GM23338 (cell line): ENCODE measurements at regions not wholly inside any gene's neighbourhood (a gene's known extent, or its start where the extent isn't known, plus 50 kb on each side); places are given as distances from the start of the nearest gene placed in this dataset.
"Not testable (repeated sequence)": the region's sequence is repeated elsewhere in the genome, so short reads cannot be mapped to it uniquely, and the experiment has no call there.

Source experiments
- ATAC-seq: fragments of 200-7000 bp; cut with Tn5 transposase; 3 replicates; pipeline ENCODE4 v1.9.1; 2020
- DNase-seq: peaks from one replicate; pipeline ENCODE4 v3.0.0-alpha.2; 2015; ENCODE audit warnings: low spot score
- H2AFZ ChIP-seq: fragments of 200-600 bp; sonication (generic); 2 replicates; pipeline ENCODE4 v1.8.0; 2016; ENCODE audit warnings: antibody characterized with exemption, mild to moderate bottlenecking, moderate library complexity
- H3F3A ChIP-seq: fragments of 200-600 bp; sonication (generic); replicated peaks from 2 replicates; pipeline ENCODE4 v1.8.0; 2017; ENCODE audit warnings: antibody characterized with exemption, mixed run types, low read depth
- H3K27ac ChIP-seq: fragments of 200-600 bp; sonication (generic); 2 replicates; pipeline ENCODE4 v1.6.1; 2016; ENCODE audit warnings: low read depth
- H3K27me3 ChIP-seq: fragments of 200-600 bp; sonication (generic); 2 replicates; pipeline ENCODE4 v1.8.0; 2016; ENCODE audit warnings: mild to moderate bottlenecking, mixed run types, moderate library complexity; ENCODE audit not compliant: insufficient read depth
- H3K36me3 ChIP-seq: fragments of 200-600 bp; sonication (generic); 2 replicates; pipeline ENCODE4 v1.8.0; 2016; ENCODE audit warnings: mild to moderate bottlenecking; ENCODE audit not compliant: insufficient read depth
- H3K4me1 ChIP-seq: fragments of 200-600 bp; sonication (generic); 2 replicates; pipeline ENCODE4 v1.8.0; 2016; ENCODE audit warnings: mild to moderate bottlenecking, moderate library complexity; ENCODE audit not compliant: insufficient read depth
- H3K4me2 ChIP-seq: fragments of 200-600 bp; sonication (generic); 2 replicates; pipeline ENCODE4 v1.7.1; 2017; ENCODE audit warnings: mixed run types
- H3K4me3 ChIP-seq: fragments of 200-600 bp; sonication (generic); 2 replicates; pipeline ENCODE4 v1.6.1; 2016; ENCODE audit warnings: mixed run types
- H3K79me2 ChIP-seq: fragments of 200-600 bp; sonication (generic); replicated peaks from 2 replicates; pipeline ENCODE4 v1.8.0; 2017; ENCODE audit warnings: mild to moderate bottlenecking; ENCODE audit not compliant: insufficient read depth
- H3K9me2 ChIP-seq: fragments of 200-600 bp; sonication (generic); 2 replicates; pipeline ENCODE4 v1.8.0; 2017; ENCODE audit not compliant: insufficient read depth
- H4K20me1 ChIP-seq: fragments of 200-600 bp; sonication (generic); replicated peaks from 2 replicates; pipeline ENCODE4 v1.8.0; 2017; ENCODE audit warnings: mild to moderate bottlenecking; ENCODE audit not compliant: insufficient read depth
- H3K27ac Mint-ChIP-seq: 2 replicates; pipeline ENCODE4 v1.8.0; 2020; ENCODE audit warnings: inconsistent platforms, mild to moderate bottlenecking, moderate library complexity, mixed read lengths
- H3K27me3 Mint-ChIP-seq: 3 replicates; pipeline ENCODE4 v1.8.0; 2022; ENCODE audit warnings: low read depth, mild to moderate bottlenecking, moderate library complexity, mixed read lengths, inconsistent platforms; ENCODE audit not compliant: insufficient read depth, poor library complexity
- H3K36me3 Mint-ChIP-seq: 3 replicates; pipeline ENCODE4 v1.8.0; 2021; ENCODE audit warnings: low read depth, mild to moderate bottlenecking, inconsistent platforms, moderate library complexity, mixed read lengths
- H3K4me1 Mint-ChIP-seq: 3 replicates; pipeline ENCODE4 v1.8.0; 2020; ENCODE audit warnings: mild to moderate bottlenecking, inconsistent platforms, mixed read lengths
- H3K4me3 Mint-ChIP-seq: 3 replicates; pipeline ENCODE4 v1.8.0; 2021; ENCODE audit warnings: moderate library complexity, mild to moderate bottlenecking, inconsistent platforms, mixed read lengths
- H3K9me3 Mint-ChIP-seq: 3 replicates; pipeline ENCODE4 v1.8.0; 2020; ENCODE audit warnings: moderate library complexity, mild to moderate bottlenecking, inconsistent platforms, mixed read lengths
- CREB1 ChIP-seq: fragments of 250-450 bp; sonication (Bioruptor Pico); IDR thresholded peaks from 2 replicates; pipeline ENCODE4 v1.5.0; 2020; ENCODE audit warnings: low read depth, mild to moderate bottlenecking, moderate library complexity
- EZH2 ChIP-seq: fragments of 200-600 bp; sonication (generic); IDR thresholded peaks from one replicate; pipeline ENCODE4 v1.8.0; 2017; ENCODE audit warnings: antibody characterized with exemption, mild to moderate bottlenecking, low read depth; ENCODE audit not compliant: unreplicated experiment
- JUNB ChIP-seq: IDR thresholded peaks from one replicate; pipeline ENCODE4 v1.6.1; 2016; ENCODE audit warnings: antibody characterized with exemption; ENCODE audit not compliant: unreplicated experiment
- POLR2AphosphoS5 ChIP-seq: IDR thresholded peaks from 2 replicates; pipeline ENCODE4 v1.6.1; 2016; ENCODE audit warnings: antibody characterized with exemption, low read depth
- STAT1 ChIP-seq: IDR thresholded peaks from one replicate; pipeline ENCODE4 v1.6.1; 2016; ENCODE audit warnings: antibody characterized with exemption; ENCODE audit not compliant: unreplicated experiment
- ZNF462 ChIP-seq: fragments of 250-450 bp; sonication (Bioruptor Pico); IDR thresholded peaks from 2 replicates; pipeline ENCODE4 v1.5.0; 2020; ENCODE audit warnings: mild to moderate bottlenecking, moderate library complexity

GRCh38 chr1:83142802-83143201 is 856.1 kb downstream of the TTLL7 start:
- H3K4me1 ChIP-seq: not testable (repeated sequence)

DNA sequence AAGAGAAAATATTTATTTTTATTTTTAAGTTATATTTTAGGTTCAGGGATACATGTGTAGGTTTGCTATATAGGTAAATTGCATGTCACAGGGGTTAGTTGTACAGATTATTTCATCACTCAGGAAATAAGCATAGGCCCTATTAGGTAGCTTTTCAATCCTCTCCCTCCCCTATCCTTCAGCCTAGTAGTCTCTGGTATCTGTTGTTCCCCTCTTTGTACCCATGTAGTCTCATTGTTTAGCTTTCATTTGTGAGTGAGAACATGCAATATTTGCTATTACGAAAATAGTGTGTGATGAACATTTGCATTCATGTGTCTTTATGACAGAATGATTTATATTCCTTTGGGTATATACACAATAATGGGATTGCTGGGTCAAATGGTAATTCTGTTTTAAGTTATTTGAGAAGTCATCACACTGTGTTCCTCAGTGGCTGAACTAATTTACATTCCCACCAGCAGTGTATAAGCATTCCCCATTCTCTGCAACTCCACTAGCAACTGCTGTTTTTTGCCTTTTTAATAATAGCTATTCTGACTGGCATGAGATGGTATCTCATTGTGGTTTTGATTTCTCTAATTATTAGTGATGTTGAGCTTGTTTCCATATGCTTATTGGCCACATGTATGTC is 863.3 kb downstream of the TTLL7 start:
- H3K36me3 ChIP-seq, H3K27me3 Mint-ChIP-seq, H3K4me3 Mint-ChIP-seq: not testable (repeated sequence)

More at GRCh38 chr1:83142802-83143201, 856.1 kb downstream of the TTLL7 start:
- not testable (repeated sequence) for H3K9me2 ChIP-seq, H3K4me3 ChIP-seq, H3K4me1 Mint-ChIP-seq, H3K4me2 ChIP-seq, ATAC-seq, H3K79me2 ChIP-seq, H4K20me1 ChIP-seq, H3K9me3 Mint-ChIP-seq, H3K36me3 ChIP-seq, H3K27ac Mint-ChIP-seq, H2AFZ ChIP-seq, H3K36me3 Mint-ChIP-seq, H3K27me3 ChIP-seq, DNase-seq, H3K27ac ChIP-seq, H3K27me3 Mint-ChIP-seq, H3K4me3 Mint-ChIP-seq, H3F3A ChIP-seq

GRCh38 chr1:83134322-83135014 is 864.5 kb downstream of the TTLL7 start:
- not testable (repeated sequence) for H3F3A ChIP-seq, ATAC-seq, H3K4me2 ChIP-seq, H3K9me3 Mint-ChIP-seq, H2AFZ ChIP-seq, H3K4me3 ChIP-seq, H3K9me2 ChIP-seq, H3K79me2 ChIP-seq, H3K27ac Mint-ChIP-seq, H3K27ac ChIP-seq, H3K27me3 Mint-ChIP-seq, H3K36me3 Mint-ChIP-seq, H4K20me1 ChIP-seq, H3K27me3 ChIP-seq, H3K4me3 Mint-ChIP-seq, DNase-seq, H3K4me1 ChIP-seq, H3K4me1 Mint-ChIP-seq, H3K36me3 ChIP-seq

More for the DNA sequence above, 863.3 kb downstream of the TTLL7 start:
- H4K20me1 ChIP-seq, H3K9me3 Mint-ChIP-seq, H3K36me3 Mint-ChIP-seq, H3F3A ChIP-seq, H3K27ac ChIP-seq, H3K9me2 ChIP-seq, H3K4me1 ChIP-seq, H3K79me2 ChIP-seq, H2AFZ ChIP-seq, H3K27ac Mint-ChIP-seq, H3K4me1 Mint-ChIP-seq, H3K4me2 ChIP-seq, H3K27me3 ChIP-seq, H3K4me3 ChIP-seq, ATAC-seq, DNase-seq: not testable (repeated sequence)

DNA sequence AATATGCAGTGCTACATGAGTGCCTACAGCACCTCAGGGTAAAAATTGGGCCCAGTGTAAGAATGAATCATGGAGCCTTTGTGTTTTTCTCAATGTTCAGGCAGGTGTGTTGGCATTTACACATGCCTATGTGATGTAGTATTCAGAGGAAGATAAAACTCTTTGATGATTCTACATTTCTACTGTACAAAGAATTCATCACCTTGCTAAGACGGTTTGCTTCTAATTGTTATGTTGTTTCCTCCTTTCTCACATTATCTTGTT is 867.3 kb downstream of the TTLL7 start:
- Mint-ChIP-seq H3K4me3 (no peak overlapping the region), H3K27ac (no peak overlapping the region), H3K9me3 (no peaks in the 10 kb centered on the region), H3K36me3 (no peaks in the 10 kb centered on the region), H3K4me1 (peaks cover 5% of the 10 kb centered on the region), H3K27me3 (no peaks in the 10 kb centered on the region)
- Histone ChIP-seq H3K4me3 (no peak overlapping the region), H3K4me1 (no peaks in the 10 kb centered on the region), H3K27me3 (no peaks in the 10 kb centered on the region), H3K4me2 (no peak overlapping the region), H2AFZ (no peak overlapping the region), H3K27ac (no peak overlapping the region), H3F3A (no peaks in the 10 kb centered on the region), H3K9me2 (no peaks in the 10 kb centered on the region), H3K79me2 (no peaks in the 10 kb centered on the region), H4K20me1 (no peaks in the 10 kb centered on the region), H3K36me3 (no peaks in the 10 kb centered on the region)
- DNase-seq (no peak), ATAC-seq (no peak)
- TF ChIP-seq POLR2AphosphoS5 (no peak), EZH2 (no peak), ZNF462 (CRISPR knock-in tag) (no peak), STAT1 (no peak), JUNB (no peak), CREB1 (no peak)
